ENCODE measurements at regions not wholly inside any gene's neighbourhood (a gene's known extent, or its start where the extent isn't known, plus 50 kb on each side); places are given as distances from the start of the nearest gene placed in this dataset.
"Not testable (repeated sequence)": the region's sequence is repeated elsewhere in the genome, so short reads cannot be mapped to it uniquely, and the experiment has no call there.

- intact Hi-C loops (cut with DNase I) = no loop called here
- peak in 1 of 42 donors; percentile 32 for DNase-seq
Measured at GRCh38 chr4:54999003-54999402, 126.4 kb downstream of the KDR start.

GRCh38 chr4:54993473-54994026 is 131.8 kb downstream of the KDR start:
- DNase-seq; intact Hi-C loops (cut with DNase I): not testable (repeated sequence)

- DNase-seq = no peak
- intact Hi-C loops (cut with DNase I) = no loop called here
Measured at GRCh38 chr4:54992266-54992665, 133.1 kb downstream of the KDR start.

- no peak for DNase-seq
Measured at GRCh38 chr4:54988655-54989054, 136.7 kb downstream of the KDR start.

GRCh38 chr4:54986095-54986846 is 139.1 kb downstream of the KDR start:
- no peak for DNase-seq
- intact Hi-C loops (cut with DNase I) = no loop called here

More at GRCh38 chr4:54988655-54989054, 136.7 kb downstream of the KDR start:
- intact Hi-C loops (cut with DNase I) = no loop called here

- DNase-seq = no peak
- intact Hi-C loops (cut with DNase I) = no loop called here
Measured at GRCh38 chr4:54976682-54977081, 148.7 kb downstream of the KDR start.

- intact Hi-C loops (cut with DNase I) = no loop called here
- no peak for DNase-seq
Measured at GRCh38 chr4:54976031-54976430, 149.4 kb downstream of the KDR start.

GRCh38 chr4:54973784-54974183 is 151.6 kb downstream of the KDR start:
- no peak for DNase-seq
- intact Hi-C loops (cut with DNase I) = loop anchor here (5.0 kb wide), 1 partner anchor 349 kb away; no protein-coding TSS in a partner anchor

- peak in 18 of 42 donors; percentile 12 to 68 (median 34) for DNase-seq
- intact Hi-C loops (cut with DNase I) = loop anchor here (5.0 kb wide), 1 partner anchor 351 kb away; no protein-coding TSS in a partner anchor
Measured at GRCh38 chr4:54971474-54971950, 153.9 kb downstream of the KDR start.

GRCh38 chr4:54967289-54967688 is 158.1 kb downstream of the KDR start:
- no peak for DNase-seq
- intact Hi-C loops (cut with DNase I) = no loop called here

GRCh38 chr4:54961357-54961975 is 163.9 kb downstream of the KDR start:
- peak in 5 of 42 donors; percentile 6 to 47 (median 14) for DNase-seq
- intact Hi-C loops (cut with DNase I) = no loop called here

- intact Hi-C loops (cut with DNase I) = no loop called here
- DNase-seq = no peak
Measured at GRCh38 chr4:54959651-54960116, 165.7 kb downstream of the KDR start.

- DNase-seq = no peak
- intact Hi-C loops (cut with DNase I) = no loop called here
Measured at GRCh38 chr4:54959131-54959530, 166.3 kb downstream of the KDR start.

- DNase-seq = no peak
- intact Hi-C loops (cut with DNase I) = no loop called here
Measured at GRCh38 chr4:54958236-54958635, 167.2 kb downstream of the KDR start.

GRCh38 chr4:54954656-54955388 is 170.6 kb downstream of the KDR start:
- intact Hi-C loops (cut with DNase I) = no loop called here

GRCh38 chr4:54946741-54947140 is 178.7 kb downstream of the KDR start:
- no peak for DNase-seq
- intact Hi-C loops (cut with DNase I) = no loop called here

More at GRCh38 chr4:54954656-54955388, 170.6 kb downstream of the KDR start:
- DNase-seq = no peak

GRCh38 chr4:54945838-54946237 is 179.6 kb downstream of the KDR start:
- intact Hi-C loops (cut with DNase I) = no loop called here
- no peak for DNase-seq

- DNase-seq = no peak
- intact Hi-C loops (cut with DNase I) = no loop called here
Measured at GRCh38 chr4:54942721-54943120, 182.7 kb downstream of the KDR start.

GRCh38 chr4:54941994-54942552 is 183.3 kb downstream of the KDR start:
- intact Hi-C loops (cut with DNase I) = no loop called here
- peak in 16 of 42 donors; percentile 5 to 47 (median 20) for DNase-seq

All from head of caudate nucleus (tissue), 42 donors.